ENCODE measurements at regions not wholly inside any gene's neighbourhood (a gene's known extent, or its start where the extent isn't known, plus 50 kb on each side); places are given as distances from the start of the nearest gene placed in this dataset.
A peak's percentile ranks its signal among the peaks of the same experiment; 100 is the strongest.

DNA sequence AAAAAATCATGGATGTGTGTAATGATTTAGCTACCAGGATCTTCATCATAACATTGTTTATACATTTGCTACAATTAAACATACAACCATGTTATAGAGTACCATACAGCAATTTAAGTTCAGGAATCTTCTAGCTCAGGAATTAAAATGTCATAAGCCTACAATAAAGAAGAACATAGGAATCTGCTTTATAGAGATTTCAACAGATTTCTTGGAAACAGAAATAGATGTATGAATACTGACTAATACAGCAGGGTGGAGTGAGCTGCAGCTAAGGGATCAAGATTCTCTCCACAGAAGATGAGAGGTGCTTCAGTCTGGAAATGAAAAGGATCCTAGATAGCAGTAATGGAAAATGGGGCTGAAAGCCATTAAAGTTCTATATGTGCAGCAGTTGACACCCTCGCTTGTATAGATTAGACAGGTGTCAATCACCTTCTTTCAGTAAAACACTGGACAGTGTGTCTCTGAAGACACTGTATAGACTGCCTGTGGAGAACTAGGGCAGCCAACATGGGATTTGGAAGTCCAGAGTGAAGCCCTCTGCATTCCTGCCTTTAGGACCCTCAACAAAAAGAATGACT, 73.9 kb downstream of the DNTTIP2 start:
- Histone ChIP-seq H3K36me3 (ENCODE audit: low read depth, missing control alignments) (no peaks in the 10 kb centered on the region), H3K4me1 (peaks cover 5% of the 10 kb centered on the region), H3K27me3 (no peaks in the 10 kb centered on the region), H3K27ac (peak overlapping the region in 1 of 2 donors; percentile 42), H3K9me3 (no peaks in the 10 kb centered on the region), H3K4me3 (no peak overlapping the region)
- intact Hi-C loops (cut with DNase I; ENCODE audit: low total_unique reads) = no loop called here
- TF ChIP-seq, protein P1, sequence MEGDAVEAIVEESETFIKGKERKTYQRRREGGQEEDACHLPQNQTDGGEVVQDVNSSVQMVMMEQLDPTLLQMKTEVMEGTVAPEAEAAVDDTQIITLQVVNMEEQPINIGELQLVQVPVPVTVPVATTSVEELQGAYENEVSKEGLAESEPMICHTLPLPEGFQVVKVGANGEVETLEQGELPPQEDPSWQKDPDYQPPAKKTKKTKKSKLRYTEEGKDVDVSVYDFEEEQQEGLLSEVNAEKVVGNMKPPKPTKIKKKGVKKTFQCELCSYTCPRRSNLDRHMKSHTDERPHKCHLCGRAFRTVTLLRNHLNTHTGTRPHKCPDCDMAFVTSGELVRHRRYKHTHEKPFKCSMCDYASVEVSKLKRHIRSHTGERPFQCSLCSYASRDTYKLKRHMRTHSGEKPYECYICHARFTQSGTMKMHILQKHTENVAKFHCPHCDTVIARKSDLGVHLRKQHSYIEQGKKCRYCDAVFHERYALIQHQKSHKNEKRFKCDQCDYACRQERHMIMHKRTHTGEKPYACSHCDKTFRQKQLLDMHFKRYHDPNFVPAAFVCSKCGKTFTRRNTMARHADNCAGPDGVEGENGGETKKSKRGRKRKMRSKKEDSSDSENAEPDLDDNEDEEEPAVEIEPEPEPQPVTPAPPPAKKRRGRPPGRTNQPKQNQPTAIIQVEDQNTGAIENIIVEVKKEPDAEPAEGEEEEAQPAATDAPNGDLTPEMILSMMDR (IDR thresholded peaks at IDR 0.05) = no peak
- no peak for TF ChIP-seq POLR2A (IDR thresholded peaks at IDR 0.05)
- DNase-seq = no peak
- 94 to 97% methylated on average over 1 of the region's 1 CpG for WGBS, 2 donors

DNA sequence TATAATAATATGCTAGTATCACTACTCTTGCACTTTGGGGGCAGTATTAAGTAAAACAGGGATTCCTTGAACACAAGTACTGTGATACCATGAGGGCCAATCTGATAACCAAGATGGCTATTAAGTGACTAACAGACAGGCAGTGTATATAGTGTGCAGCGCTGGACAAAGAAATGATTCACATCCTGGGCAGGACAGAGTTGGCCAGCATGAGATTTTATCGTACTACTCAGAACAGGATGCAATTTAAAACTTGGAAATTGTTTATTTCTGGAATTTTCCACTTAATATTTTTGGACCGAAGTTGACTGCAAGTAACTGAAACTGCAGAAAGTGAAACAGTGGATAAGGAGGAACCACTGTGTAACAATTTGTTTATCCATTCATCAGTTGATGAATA, 74.6 kb downstream of the DNTTIP2 start:
- peak; percentile 58 for DNase-seq
- 26 to 30% methylated on average over 3 of the region's 3 CpGs for WGBS, 2 donors

DNA sequence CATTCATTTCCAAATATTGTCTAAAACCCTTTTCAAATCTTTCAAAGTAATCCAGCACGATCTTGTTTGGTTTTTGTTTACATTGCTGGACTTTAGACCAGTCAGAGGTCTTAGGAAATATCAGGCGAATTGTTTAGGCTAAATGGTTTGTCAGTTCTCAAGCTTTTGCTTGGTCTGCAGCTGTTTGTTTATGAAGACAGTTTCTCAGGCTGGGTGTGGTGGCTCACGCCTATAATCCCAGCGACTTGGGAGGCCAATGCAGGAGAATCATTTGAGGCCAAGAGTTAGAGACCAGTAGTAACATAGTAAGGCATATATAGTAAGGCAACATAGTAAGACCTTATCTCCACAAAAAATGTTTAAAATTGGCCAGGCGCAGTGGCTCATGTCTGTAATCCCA, 77.5 kb downstream of the DNTTIP2 start:
- Histone ChIP-seq H3K9me3 (no peaks in the 10 kb centered on the region), H3K4me1 (peaks cover 5% of the 10 kb centered on the region), H3K27ac (no peak overlapping the region), H3K27me3 (no peaks in the 10 kb centered on the region), H3K4me3 (no peak overlapping the region), H3K36me3 (ENCODE audit: low read depth, missing control alignments) (no peaks in the 10 kb centered on the region)
- intact Hi-C loops (cut with DNase I; ENCODE audit: low total_unique reads) = no loop called here
- TF ChIP-seq, protein P1 (IDR thresholded peaks at IDR 0.05) = no peak
- TF ChIP-seq POLR2A (IDR thresholded peaks at IDR 0.05) = no peak
- WGBS, 2 donors = 90 to 96% methylated on average over 5 of the region's 5 CpGs
- DNase-seq = no peak

More for the DNA sequence above, 74.6 kb downstream of the DNTTIP2 start:
- Histone ChIP-seq H3K27ac (peak overlapping the region in 1 of 2 donors; percentile 42), H3K36me3 (ENCODE audit: low read depth, missing control alignments) (no peaks in the 10 kb centered on the region), H3K27me3 (no peaks in the 10 kb centered on the region), H3K4me3 (no peak overlapping the region), H3K9me3 (no peaks in the 10 kb centered on the region), H3K4me1 (peaks cover 5% of the 10 kb centered on the region)
- intact Hi-C loops (cut with DNase I; ENCODE audit: low total_unique reads) = no loop called here
- TF ChIP-seq, protein P1 (IDR thresholded peaks at IDR 0.05) = no peak
- TF ChIP-seq POLR2A (IDR thresholded peaks at IDR 0.05) = no peak

DNA sequence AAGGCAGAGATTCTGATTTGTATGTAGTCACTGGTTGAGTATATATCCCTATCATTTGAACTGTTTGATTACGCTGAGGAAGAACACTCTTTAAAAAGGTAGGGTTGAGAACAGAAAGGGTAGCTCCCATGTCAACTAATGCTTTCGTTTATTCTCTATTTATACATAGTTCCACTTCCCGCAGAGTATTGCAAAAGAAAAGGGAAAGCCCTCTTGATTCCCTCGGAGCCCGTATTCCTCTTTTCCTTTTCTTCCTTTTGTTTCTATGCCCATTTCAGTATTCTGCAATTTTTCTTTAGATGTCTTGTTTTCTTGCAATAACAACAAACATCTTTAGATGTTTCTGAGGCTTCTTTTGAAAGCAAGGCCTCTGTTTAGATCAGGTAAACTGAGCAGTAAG, 78.2 kb downstream of the DNTTIP2 start:
- intact Hi-C loops (cut with DNase I; ENCODE audit: low total_unique reads) = no loop called here
- peaks cover 5% of the 10 kb centered on the region for H3K4me1 ChIP-seq
- H3K27me3 ChIP-seq = no peaks in the 10 kb centered on the region
- TF ChIP-seq, protein P1 (IDR thresholded peaks at IDR 0.05) = no peak
- no peak for TF ChIP-seq POLR2A (IDR thresholded peaks at IDR 0.05)
- no peak overlapping the region for H3K27ac ChIP-seq
- H3K9me3 ChIP-seq = no peaks in the 10 kb centered on the region
- no peaks in the 10 kb centered on the region for H3K36me3 ChIP-seq (ENCODE audit: low read depth, missing control alignments)
- WGBS, 2 donors = 91 to 96% methylated on average over 5 of the region's 5 CpGs
- no peak for DNase-seq
- no peak overlapping the region for H3K4me3 ChIP-seq

DNA sequence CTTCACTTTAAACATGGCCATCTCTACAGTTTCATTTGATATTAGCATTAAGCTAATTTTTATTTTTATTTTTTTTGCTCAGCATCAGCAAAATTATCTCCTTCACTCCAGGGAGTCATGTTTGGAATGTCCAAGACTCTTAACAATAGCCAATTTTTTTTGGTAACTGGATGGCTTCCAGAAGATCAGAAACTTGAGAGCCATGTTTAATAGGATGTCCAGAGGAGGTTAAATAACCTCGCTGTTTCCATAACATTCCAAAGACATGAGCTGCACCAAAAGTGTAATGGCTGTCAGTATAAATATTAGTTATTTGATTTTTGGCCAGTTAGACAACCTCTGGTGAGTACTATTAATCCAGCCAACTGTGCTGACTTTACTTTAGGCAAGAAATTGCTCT, 80.7 kb downstream of the DNTTIP2 start:
- Histone ChIP-seq H3K4me3 (no peak overlapping the region), H3K36me3 (ENCODE audit: low read depth, missing control alignments) (no peaks in the 10 kb centered on the region), H3K27me3 (no peaks in the 10 kb centered on the region), H3K4me1 (no peaks in the 10 kb centered on the region), H3K9me3 (no peaks in the 10 kb centered on the region), H3K27ac (no peak overlapping the region)
- WGBS, 2 donors = 57 to 64% methylated on average over 1 of the region's 1 CpG
- TF ChIP-seq POLR2A (IDR thresholded peaks at IDR 0.05) = no peak
- TF ChIP-seq, protein P1 (IDR thresholded peaks at IDR 0.05) = no peak
- no peak for DNase-seq
- intact Hi-C loops (cut with DNase I; ENCODE audit: low total_unique reads) = no loop called here

Measured in testis (tissue), 2 donors.